ENCODE measurements at regions not wholly inside any gene's neighbourhood (a gene's known extent, or its start where the extent isn't known, plus 50 kb on each side); places are given as distances from the start of the nearest gene placed in this dataset.

GRCh38 chr7:54838175-54838910, 79.3 kb upstream of the SEC61G start:
- no peaks in the 10 kb centered on the region for H3K27me3 ChIP-seq
- TF ChIP-seq EP300 (IDR thresholded peaks at IDR 0.05) (no peak), POLR2A (IDR thresholded peaks at IDR 0.05) (no peak), CTCF (IDR thresholded peaks at IDR 0.05) (no peak), POLR2AphosphoS5 (IDR thresholded peaks at IDR 0.05) (no peak)
- no peak overlapping the region for H3K4me3 ChIP-seq
- peaks cover 37% of the 10 kb centered on the region for H3K4me1 ChIP-seq
- H3K36me3 ChIP-seq: no peaks in the 10 kb centered on the region
- no peaks in the 10 kb centered on the region for H3K9me3 ChIP-seq
- no peak overlapping the region for H3K27ac ChIP-seq
- DNase-seq (ENCODE audit: low spot score in 2 of 2): no peak
- 34% methylated on average over 6 of the region's 6 CpGs for WGBS

DNA sequence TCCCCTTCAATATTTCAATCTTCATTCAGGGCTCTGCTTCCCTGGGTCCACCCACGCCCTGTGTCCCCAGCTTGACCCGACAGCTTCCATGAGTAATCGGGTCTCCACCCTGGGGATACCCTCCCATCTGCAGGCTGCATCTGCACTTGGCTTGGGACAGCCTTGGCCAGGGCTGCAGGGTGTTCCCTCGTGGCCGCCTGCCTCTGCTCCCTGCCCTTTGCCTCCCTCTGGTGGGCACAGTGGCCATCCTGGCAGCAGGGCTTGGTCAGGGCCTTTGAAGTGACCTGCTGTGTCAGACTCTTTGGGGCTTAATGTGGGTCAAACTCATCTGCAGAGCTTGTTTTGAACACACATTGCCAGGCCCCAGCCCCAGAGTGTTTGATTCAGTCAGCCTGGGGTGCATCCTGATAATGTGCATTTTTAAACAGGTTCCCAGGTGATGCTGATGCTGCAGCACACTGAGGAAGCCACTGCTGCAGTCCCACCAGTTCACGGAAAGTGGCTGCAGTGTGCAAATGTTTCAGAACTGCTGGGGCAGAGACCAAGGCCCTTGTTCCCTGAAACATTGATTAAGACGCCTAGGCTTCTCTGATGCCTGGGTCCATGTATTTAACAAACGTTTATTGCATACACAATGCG, 80.7 kb upstream of the SEC61G start:
- Histone ChIP-seq H3K4me1 (peaks cover 37% of the 10 kb centered on the region), H3K27ac (no peak overlapping the region), H3K36me3 (no peaks in the 10 kb centered on the region), H3K27me3 (no peaks in the 10 kb centered on the region), H3K4me3 (no peak overlapping the region), H3K9me3 (no peaks in the 10 kb centered on the region)
- TF ChIP-seq CTCF (IDR thresholded peaks at IDR 0.05) (peak; percentile 16 to 70), POLR2A (IDR thresholded peaks at IDR 0.05) (no peak), POLR2AphosphoS5 (IDR thresholded peaks at IDR 0.05) (peak in 2 of 3 donors; percentile 33 to 77)
- WGBS: 53% methylated on average over 9 of the region's 9 CpGs
- DNase-seq (ENCODE audit: low spot score in 2 of 2): peak; percentile 86 to 87

DNA sequence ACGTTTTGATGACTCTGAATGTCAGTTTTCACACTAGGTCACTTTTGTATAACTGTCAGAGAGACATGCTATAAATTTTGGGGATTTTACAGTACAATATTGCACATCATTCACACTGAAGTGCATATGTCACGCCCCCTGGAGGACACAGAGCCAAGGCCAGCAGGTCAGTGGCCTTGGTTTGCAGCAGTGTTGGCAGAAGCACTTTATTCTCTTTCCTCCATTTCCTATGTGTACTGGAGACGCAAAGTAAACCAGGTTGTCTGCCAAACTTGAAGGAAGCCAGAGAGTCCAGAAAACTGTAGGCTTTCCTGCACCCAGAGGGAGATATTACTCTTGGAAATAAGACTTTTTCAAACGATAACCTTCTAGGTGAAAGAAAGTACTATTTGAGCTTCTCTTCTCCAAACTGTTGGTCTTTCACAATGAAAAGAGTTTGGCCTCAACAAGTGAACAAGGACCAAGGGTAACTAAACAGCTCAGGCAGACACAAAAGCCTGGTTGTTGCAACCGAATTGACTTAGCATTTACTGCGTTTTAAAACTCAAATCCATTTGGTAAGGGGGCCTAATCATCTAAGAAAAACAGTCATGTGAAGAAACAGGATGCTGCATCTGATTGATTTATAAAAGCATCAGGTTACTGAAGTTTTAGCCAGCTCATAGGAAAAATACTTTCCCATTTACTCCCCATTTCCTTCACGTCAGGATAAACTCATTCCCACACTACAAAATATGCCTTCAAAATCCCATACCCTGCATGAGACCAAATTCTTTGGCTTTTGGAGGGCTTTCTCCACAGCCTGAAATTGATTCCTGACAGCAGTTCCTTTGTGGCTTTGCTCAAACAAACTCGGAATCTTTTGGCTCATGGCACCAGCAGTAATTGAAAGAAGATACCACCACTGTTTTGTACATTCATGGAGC, 83.0 kb upstream of the SEC61G start:
- 53% methylated on average over 8 of the region's 8 CpGs for WGBS
- peaks cover 34% of the 10 kb centered on the region for H3K4me1 ChIP-seq
- no peaks in the 10 kb centered on the region for H3K27me3 ChIP-seq
- DNase-seq (ENCODE audit: low spot score in 2 of 2): no peak
- TF ChIP-seq CTCF (IDR thresholded peaks at IDR 0.05) (peak in 1 of 2 donors; percentile 21), POLR2A (IDR thresholded peaks at IDR 0.05) (no peak)
- no peaks in the 10 kb centered on the region for H3K9me3 ChIP-seq
- no peak overlapping the region for H3K4me3 ChIP-seq
- H3K36me3 ChIP-seq: no peaks in the 10 kb centered on the region
- H3K27ac ChIP-seq: no peak overlapping the region

GRCh38 chr7:54843841-54844355, 84.9 kb upstream of the SEC61G start:
- WGBS: 50% methylated on average over 3 of the region's 3 CpGs
- no peak overlapping the region for H3K4me3 ChIP-seq
- no peak overlapping the region for H3K27ac ChIP-seq
- no peaks in the 10 kb centered on the region for H3K36me3 ChIP-seq
- peaks cover 17% of the 10 kb centered on the region for H3K4me1 ChIP-seq
- H3K27me3 ChIP-seq: no peaks in the 10 kb centered on the region
- TF ChIP-seq EP300 (IDR thresholded peaks at IDR 0.05) (no peak), POLR2AphosphoS5 (IDR thresholded peaks at IDR 0.05) (no peak)
- no peaks in the 10 kb centered on the region for H3K9me3 ChIP-seq
- DNase-seq (ENCODE audit: low spot score in 2 of 2): no peak

- H3K27ac ChIP-seq: no peak overlapping the region
- peaks cover 4% of the 10 kb centered on the region for H3K4me1 ChIP-seq
- no peaks in the 10 kb centered on the region for H3K36me3 ChIP-seq
- no peak for TF ChIP-seq POLR2A (IDR thresholded peaks at IDR 0.05)
- no peak for TF ChIP-seq CTCF (IDR thresholded peaks at IDR 0.05)
- TF ChIP-seq POLR2AphosphoS5 (IDR thresholded peaks at IDR 0.05): no peak
- TF ChIP-seq EP300 (IDR thresholded peaks at IDR 0.05): no peak
- DNase-seq (ENCODE audit: low spot score in 2 of 2): no peak
- no peaks in the 10 kb centered on the region for H3K27me3 ChIP-seq
- H3K9me3 ChIP-seq: peaks cover 5% of the 10 kb centered on the region
- H3K4me3 ChIP-seq: no peak overlapping the region
Observed at GRCh38 chr7:54846273-54846672, 87.3 kb upstream of the SEC61G start.

Data from suprapubic skin (tissue), 4 donors.